Esophagus squamous epithelium (tissue), 4 donors: ENCODE measurements at regions not wholly inside any gene's neighbourhood (a gene's known extent, or its start where the extent isn't known, plus 50 kb on each side); places are given as distances from the start of the nearest gene placed in this dataset.

ENCODE experiments used
- POLR2A ChIP-seq, 4 donors: fragments of 450-650 bp; IDR thresholded peaks; one replicate each; pipeline ENCODE4 v1.6.1; 2017; ENCODE audit warnings: antibody characterized with exemption in 4 of 4, mild to moderate bottlenecking in 4 of 4, moderate library complexity in 3 of 4
- TF ChIP-seq, protein P1 (sequence below), 6 experiments: fragments of 450-650 bp in 4 of 6; fragments of 200-600 bp in 2 of 6; sonication (generic) in 2 of 6; IDR thresholded peaks; one replicate each; pipeline ENCODE4 v1.5.1; 2016 to 2019; ENCODE audit warnings: antibody characterized with exemption in 6 of 6, mild to moderate bottlenecking in 4 of 6, moderate library complexity in 4 of 6

- TF ChIP-seq, protein P1, sequence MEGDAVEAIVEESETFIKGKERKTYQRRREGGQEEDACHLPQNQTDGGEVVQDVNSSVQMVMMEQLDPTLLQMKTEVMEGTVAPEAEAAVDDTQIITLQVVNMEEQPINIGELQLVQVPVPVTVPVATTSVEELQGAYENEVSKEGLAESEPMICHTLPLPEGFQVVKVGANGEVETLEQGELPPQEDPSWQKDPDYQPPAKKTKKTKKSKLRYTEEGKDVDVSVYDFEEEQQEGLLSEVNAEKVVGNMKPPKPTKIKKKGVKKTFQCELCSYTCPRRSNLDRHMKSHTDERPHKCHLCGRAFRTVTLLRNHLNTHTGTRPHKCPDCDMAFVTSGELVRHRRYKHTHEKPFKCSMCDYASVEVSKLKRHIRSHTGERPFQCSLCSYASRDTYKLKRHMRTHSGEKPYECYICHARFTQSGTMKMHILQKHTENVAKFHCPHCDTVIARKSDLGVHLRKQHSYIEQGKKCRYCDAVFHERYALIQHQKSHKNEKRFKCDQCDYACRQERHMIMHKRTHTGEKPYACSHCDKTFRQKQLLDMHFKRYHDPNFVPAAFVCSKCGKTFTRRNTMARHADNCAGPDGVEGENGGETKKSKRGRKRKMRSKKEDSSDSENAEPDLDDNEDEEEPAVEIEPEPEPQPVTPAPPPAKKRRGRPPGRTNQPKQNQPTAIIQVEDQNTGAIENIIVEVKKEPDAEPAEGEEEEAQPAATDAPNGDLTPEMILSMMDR (IDR thresholded peaks at IDR 0.05) = no peak
- TF ChIP-seq POLR2A (IDR thresholded peaks at IDR 0.05) = no peak
Observed at GRCh38 chr2:109998-110397, 63.7 kb upstream of the FAM110C start.
